ENCODE measurements at regions not wholly inside any gene's neighbourhood (a gene's known extent, or its start where the extent isn't known, plus 50 kb on each side); places are given as distances from the start of the nearest gene placed in this dataset.

DNA sequence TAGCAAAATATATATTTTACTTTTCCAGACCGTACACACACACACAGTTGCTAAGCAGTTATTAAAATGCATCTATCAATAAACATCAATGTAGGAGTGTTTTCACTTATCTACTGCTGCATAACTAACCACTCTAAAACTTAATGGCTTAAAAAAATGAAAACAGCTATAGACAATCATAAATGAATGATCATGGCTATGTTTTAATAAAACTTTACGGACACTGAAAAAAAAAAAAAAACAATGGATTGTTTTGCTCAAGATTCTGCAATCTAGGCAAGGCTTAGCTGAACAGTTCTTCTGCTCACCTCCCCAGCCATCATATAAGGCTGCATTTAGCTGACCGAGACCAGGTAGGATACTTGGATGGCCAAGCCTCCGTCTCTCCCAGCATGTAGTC lies 125.4 kb upstream of the CCDC28A start:
- TF ChIP-seq, protein P1, sequence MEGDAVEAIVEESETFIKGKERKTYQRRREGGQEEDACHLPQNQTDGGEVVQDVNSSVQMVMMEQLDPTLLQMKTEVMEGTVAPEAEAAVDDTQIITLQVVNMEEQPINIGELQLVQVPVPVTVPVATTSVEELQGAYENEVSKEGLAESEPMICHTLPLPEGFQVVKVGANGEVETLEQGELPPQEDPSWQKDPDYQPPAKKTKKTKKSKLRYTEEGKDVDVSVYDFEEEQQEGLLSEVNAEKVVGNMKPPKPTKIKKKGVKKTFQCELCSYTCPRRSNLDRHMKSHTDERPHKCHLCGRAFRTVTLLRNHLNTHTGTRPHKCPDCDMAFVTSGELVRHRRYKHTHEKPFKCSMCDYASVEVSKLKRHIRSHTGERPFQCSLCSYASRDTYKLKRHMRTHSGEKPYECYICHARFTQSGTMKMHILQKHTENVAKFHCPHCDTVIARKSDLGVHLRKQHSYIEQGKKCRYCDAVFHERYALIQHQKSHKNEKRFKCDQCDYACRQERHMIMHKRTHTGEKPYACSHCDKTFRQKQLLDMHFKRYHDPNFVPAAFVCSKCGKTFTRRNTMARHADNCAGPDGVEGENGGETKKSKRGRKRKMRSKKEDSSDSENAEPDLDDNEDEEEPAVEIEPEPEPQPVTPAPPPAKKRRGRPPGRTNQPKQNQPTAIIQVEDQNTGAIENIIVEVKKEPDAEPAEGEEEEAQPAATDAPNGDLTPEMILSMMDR (IDR thresholded peaks at IDR 0.05): no peak
- TF ChIP-seq POLR2A (IDR thresholded peaks at IDR 0.05): no peak
